ENCODE measurements at regions not wholly inside any gene's neighbourhood (a gene's known extent, or its start where the extent isn't known, plus 50 kb on each side); places are given as distances from the start of the nearest gene placed in this dataset.

DNA sequence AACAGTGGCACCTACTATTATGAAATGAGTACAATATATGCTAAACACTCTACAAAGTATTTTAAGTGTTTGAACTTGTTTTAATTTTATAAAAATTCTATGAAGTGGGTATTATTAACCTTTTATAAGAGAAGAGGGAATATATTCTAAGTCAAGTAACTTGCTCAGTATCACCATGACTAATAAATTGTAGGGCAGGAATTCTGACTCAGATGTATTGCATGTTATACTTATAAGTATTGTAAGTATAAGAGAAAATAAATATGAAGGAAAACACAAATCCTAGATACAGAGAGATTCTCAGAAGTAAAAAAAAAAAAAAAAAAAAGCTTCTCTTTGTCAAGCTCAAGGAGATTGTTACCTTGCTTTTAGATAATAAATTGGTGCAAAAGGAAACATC, 893.2 kb downstream of the SLC16A7 start:
- no peaks in the 10 kb centered on the region for H3K9me3 ChIP-seq (replicated peaks; ENCODE audit: control insufficient read depth, low read depth, low read length)
- DNase-seq: no peak
- H3K4me3 ChIP-seq (ENCODE audit: low read length): no peak overlapping the region
- H3K4me1 ChIP-seq (ENCODE audit: control insufficient read depth, insufficient read depth, low read length): no peaks in the 10 kb centered on the region
- no peaks in the 10 kb centered on the region for H3K36me3 ChIP-seq (ENCODE audit: control insufficient read depth, insufficient read depth, low read length)
- no peak overlapping the region for H3K27ac ChIP-seq (ENCODE audit: low read length)
- H3K27me3 ChIP-seq (ENCODE audit: control insufficient read depth, insufficient read depth, low read length): no peaks in the 10 kb centered on the region

DNA sequence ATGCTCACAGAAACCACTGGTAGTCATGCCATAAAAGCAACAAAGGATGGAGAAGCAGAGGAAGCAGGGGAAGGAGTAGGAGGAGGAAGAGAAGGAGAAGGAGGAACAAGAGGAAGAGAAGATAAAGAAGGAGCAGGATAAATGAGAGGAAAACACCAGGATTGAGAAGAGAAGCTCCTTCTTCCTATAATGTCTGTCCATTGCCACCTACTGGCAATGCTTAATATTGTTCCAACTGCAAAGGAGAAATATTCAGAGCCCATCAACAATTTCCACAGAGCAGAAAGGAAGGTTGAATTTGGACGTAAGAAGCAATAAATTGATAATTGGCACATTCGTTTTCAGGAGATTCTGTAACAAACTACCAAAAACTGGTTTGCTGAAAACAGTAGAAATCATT, 898.4 kb downstream of the SLC16A7 start:
- Histone ChIP-seq H3K27ac (ENCODE audit: low read length) (no peak overlapping the region), H3K9me3 (replicated peaks; ENCODE audit: control insufficient read depth, low read depth, low read length) (peaks cover 2% of the 10 kb centered on the region), H3K4me1 (ENCODE audit: control insufficient read depth, insufficient read depth, low read length) (no peaks in the 10 kb centered on the region), H3K36me3 (ENCODE audit: control insufficient read depth, insufficient read depth, low read length) (no peaks in the 10 kb centered on the region), H3K27me3 (ENCODE audit: control insufficient read depth, insufficient read depth, low read length) (no peaks in the 10 kb centered on the region), H3K4me3 (ENCODE audit: low read length) (no peak overlapping the region)
- WGBS (ENCODE audit: insufficient coverage): no CpG with 5 or more reads among the region's 2 CpGs
- DNase-seq: peak; percentile 41

DNA sequence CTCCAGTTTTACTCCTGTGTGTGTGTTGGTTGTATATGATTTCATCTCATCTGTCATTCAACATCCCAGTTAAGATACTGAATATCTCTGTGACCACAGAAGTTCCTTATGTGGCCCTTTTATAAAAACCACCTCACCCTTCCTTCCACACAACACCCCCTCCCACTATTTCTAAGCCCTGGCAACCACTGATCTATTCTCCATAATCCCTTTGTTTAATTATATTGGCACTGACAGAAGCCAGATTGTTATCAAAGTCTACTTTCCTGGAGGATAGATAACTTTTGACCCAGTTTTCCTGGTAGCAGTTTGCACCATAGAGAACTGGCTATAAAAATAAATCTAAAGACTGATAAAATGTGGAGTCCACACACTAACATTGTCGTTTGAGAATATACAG, 902.8 kb downstream of the SLC16A7 start:
- no peak overlapping the region for H3K4me3 ChIP-seq (ENCODE audit: low read length)
- no peak for DNase-seq
- H3K27me3 ChIP-seq (ENCODE audit: control insufficient read depth, insufficient read depth, low read length): no peaks in the 10 kb centered on the region
- H3K27ac ChIP-seq (ENCODE audit: low read length): no peak overlapping the region
- H3K9me3 ChIP-seq (replicated peaks; ENCODE audit: control insufficient read depth, low read depth, low read length): peaks cover 2% of the 10 kb centered on the region
- H3K4me1 ChIP-seq (ENCODE audit: control insufficient read depth, insufficient read depth, low read length): no peaks in the 10 kb centered on the region
- no peaks in the 10 kb centered on the region for H3K36me3 ChIP-seq (ENCODE audit: control insufficient read depth, insufficient read depth, low read length)
- no CpG with 5 or more reads among the region's 1 CpG for WGBS (ENCODE audit: insufficient coverage)

GRCh38 chr12:60501124-60501729, 905.4 kb downstream of the SLC16A7 start:
- Histone ChIP-seq H3K4me3 (ENCODE audit: low read length) (no peak overlapping the region), H3K4me1 (ENCODE audit: control insufficient read depth, insufficient read depth, low read length) (no peaks in the 10 kb centered on the region), H3K27me3 (ENCODE audit: control insufficient read depth, insufficient read depth, low read length) (no peaks in the 10 kb centered on the region), H3K36me3 (ENCODE audit: control insufficient read depth, insufficient read depth, low read length) (no peaks in the 10 kb centered on the region), H3K27ac (ENCODE audit: low read length) (no peak overlapping the region), H3K9me3 (replicated peaks; ENCODE audit: control insufficient read depth, low read depth, low read length) (peaks cover 2% of the 10 kb centered on the region)
- no CpG with 5 or more reads among the region's 2 CpGs for WGBS (ENCODE audit: insufficient coverage)
- no peak for DNase-seq

- H3K27ac ChIP-seq (ENCODE audit: low read length): no peak overlapping the region
- no CpG with 5 or more reads among the region's 5 CpGs for WGBS (ENCODE audit: insufficient coverage)
These were observed 927.0 kb downstream of the SLC16A7 start for GRCh38 chr12:60522684-60523400.

GRCh38 chr12:60529261-60529660, 933.4 kb downstream of the SLC16A7 start:
- no peaks in the 10 kb centered on the region for H3K4me1 ChIP-seq (ENCODE audit: control insufficient read depth, insufficient read depth, low read length)
- no peaks in the 10 kb centered on the region for H3K27me3 ChIP-seq (ENCODE audit: control insufficient read depth, insufficient read depth, low read length)
- H3K27ac ChIP-seq (ENCODE audit: low read length): no peak overlapping the region
- H3K4me3 ChIP-seq (ENCODE audit: low read length): no peak overlapping the region
- no peak for DNase-seq
- no CpG with 5 or more reads among the region's 1 CpG for WGBS (ENCODE audit: insufficient coverage)
- H3K9me3 ChIP-seq (replicated peaks; ENCODE audit: control insufficient read depth, low read depth, low read length): no peaks in the 10 kb centered on the region
- H3K36me3 ChIP-seq (ENCODE audit: control insufficient read depth, insufficient read depth, low read length): no peaks in the 10 kb centered on the region

More at GRCh38 chr12:60522684-60523400, 927.0 kb downstream of the SLC16A7 start:
- no peaks in the 10 kb centered on the region for H3K9me3 ChIP-seq (replicated peaks; ENCODE audit: control insufficient read depth, low read depth, low read length)
- H3K4me3 ChIP-seq (ENCODE audit: low read length): no peak overlapping the region
- no peaks in the 10 kb centered on the region for H3K36me3 ChIP-seq (ENCODE audit: control insufficient read depth, insufficient read depth, low read length)
- H3K27me3 ChIP-seq (ENCODE audit: control insufficient read depth, insufficient read depth, low read length): no peaks in the 10 kb centered on the region
- no peaks in the 10 kb centered on the region for H3K4me1 ChIP-seq (ENCODE audit: control insufficient read depth, insufficient read depth, low read length)
- DNase-seq: no peak

DNA sequence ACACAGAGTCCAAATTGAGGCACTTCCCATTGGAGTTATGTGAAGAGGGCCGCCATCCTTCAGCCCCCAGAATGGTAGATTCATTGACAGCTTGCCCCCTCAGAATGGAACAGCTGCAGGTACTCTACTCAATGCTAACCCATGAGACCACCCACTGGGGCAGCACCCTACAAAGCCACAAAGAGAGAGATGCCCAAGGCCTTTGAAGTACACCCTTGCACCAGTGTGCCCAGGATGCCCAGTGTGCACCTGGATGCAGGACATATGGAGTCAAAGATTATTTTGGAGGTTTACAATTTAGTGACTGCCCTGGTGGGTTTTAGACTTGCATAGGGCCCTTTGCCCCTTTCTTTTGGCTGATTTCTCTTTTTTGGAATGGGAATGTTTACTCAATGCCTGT, 933.9 kb downstream of the SLC16A7 start:
- Histone ChIP-seq H3K4me1 (ENCODE audit: control insufficient read depth, insufficient read depth, low read length) (no peaks in the 10 kb centered on the region), H3K27me3 (ENCODE audit: control insufficient read depth, insufficient read depth, low read length) (no peaks in the 10 kb centered on the region), H3K4me3 (ENCODE audit: low read length) (no peak overlapping the region), H3K36me3 (ENCODE audit: control insufficient read depth, insufficient read depth, low read length) (no peaks in the 10 kb centered on the region), H3K27ac (ENCODE audit: low read length) (no peak overlapping the region), H3K9me3 (replicated peaks; ENCODE audit: control insufficient read depth, low read depth, low read length) (no peaks in the 10 kb centered on the region)
- 100% methylated on average over 1 of the region's 1 CpG for WGBS (ENCODE audit: insufficient coverage)
- DNase-seq: no peak

DNA sequence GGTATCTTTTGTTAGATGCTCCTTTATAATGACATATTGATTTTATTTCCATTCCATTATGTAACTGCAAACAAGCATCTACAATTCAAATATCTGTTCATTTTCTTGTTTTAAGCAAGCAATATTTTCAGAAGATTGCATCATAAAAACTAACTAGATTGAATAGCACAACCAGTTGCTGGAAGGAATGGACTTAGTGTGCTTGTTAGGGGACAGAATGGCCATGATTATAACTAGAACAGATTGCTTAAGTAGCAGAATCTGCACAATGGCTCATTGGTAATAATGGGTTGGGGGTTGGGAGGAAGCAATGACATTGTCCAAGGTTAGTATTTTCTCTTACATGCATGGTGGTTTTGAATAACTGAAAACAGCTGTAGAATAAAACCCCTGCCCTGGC, 939.5 kb downstream of the SLC16A7 start:
- Histone ChIP-seq H3K9me3 (replicated peaks; ENCODE audit: control insufficient read depth, low read depth, low read length) (no peaks in the 10 kb centered on the region), H3K36me3 (ENCODE audit: control insufficient read depth, insufficient read depth, low read length) (no peaks in the 10 kb centered on the region)

DNA sequence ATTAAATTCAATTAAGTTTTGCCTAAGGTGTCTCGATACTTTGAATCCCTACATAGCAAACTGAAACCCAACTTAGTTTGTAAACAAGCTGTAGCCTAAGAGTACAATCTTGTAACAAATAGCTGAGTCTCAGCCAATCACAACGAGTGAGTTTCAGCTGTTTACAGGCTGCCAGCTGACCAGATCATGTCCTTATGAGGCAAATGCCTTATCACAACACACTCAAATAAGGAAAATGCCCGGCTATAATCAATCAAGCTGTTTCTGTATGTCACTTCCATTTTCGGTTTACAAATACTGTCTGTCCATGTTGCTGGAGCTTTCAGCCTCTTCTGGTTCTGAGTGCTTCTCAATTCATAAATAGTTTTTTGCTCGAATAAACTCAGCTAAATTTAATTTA, 943.8 kb downstream of the SLC16A7 start:
- DNase-seq: peak; percentile 1
- no CpG with 5 or more reads among the region's 5 CpGs for WGBS (ENCODE audit: insufficient coverage)

More for the DNA sequence above, 939.5 kb downstream of the SLC16A7 start:
- Histone ChIP-seq H3K27ac (ENCODE audit: low read length) (no peak overlapping the region), H3K27me3 (ENCODE audit: control insufficient read depth, insufficient read depth, low read length) (no peaks in the 10 kb centered on the region), H3K4me1 (ENCODE audit: control insufficient read depth, insufficient read depth, low read length) (no peaks in the 10 kb centered on the region), H3K4me3 (ENCODE audit: low read length) (no peak overlapping the region)
- no peak for DNase-seq

GRCh38 chr12:60568914-60569313, 973.1 kb downstream of the SLC16A7 start:
- Histone ChIP-seq H3K27me3 (ENCODE audit: control insufficient read depth, insufficient read depth, low read length) (no peaks in the 10 kb centered on the region), H3K4me1 (ENCODE audit: control insufficient read depth, insufficient read depth, low read length) (no peaks in the 10 kb centered on the region), H3K36me3 (ENCODE audit: control insufficient read depth, insufficient read depth, low read length) (no peaks in the 10 kb centered on the region), H3K4me3 (ENCODE audit: low read length) (no peak overlapping the region), H3K9me3 (replicated peaks; ENCODE audit: control insufficient read depth, low read depth, low read length) (no peaks in the 10 kb centered on the region), H3K27ac (ENCODE audit: low read length) (no peak overlapping the region)
- DNase-seq: no peak
- WGBS (ENCODE audit: insufficient coverage): no CpG with 5 or more reads among the region's 2 CpGs

More for the DNA sequence above, 943.8 kb downstream of the SLC16A7 start:
- Histone ChIP-seq H3K4me1 (ENCODE audit: control insufficient read depth, insufficient read depth, low read length) (no peaks in the 10 kb centered on the region), H3K4me3 (ENCODE audit: low read length) (no peak overlapping the region), H3K36me3 (ENCODE audit: control insufficient read depth, insufficient read depth, low read length) (no peaks in the 10 kb centered on the region), H3K27ac (ENCODE audit: low read length) (no peak overlapping the region), H3K9me3 (replicated peaks; ENCODE audit: control insufficient read depth, low read depth, low read length) (no peaks in the 10 kb centered on the region), H3K27me3 (ENCODE audit: control insufficient read depth, insufficient read depth, low read length) (no peaks in the 10 kb centered on the region)

Measured in muscle of leg (tissue), 3 donors.